Activated T-cell treated with anti-CD3 and anti-CD28 coated beads, Interleukin-2, amount 50 U/mL, for 4 hours (primary cell): ENCODE measurements at regions not wholly inside any gene's neighbourhood (a gene's known extent, or its start where the extent isn't known, plus 50 kb on each side); places are given as distances from the start of the nearest gene placed in this dataset.

ENCODE experiments used
- ATAC-seq, 2 donors: fragments of 200-7000 bp; cut with Tn5 transposase; one replicate each; pipeline ENCODE4 v1.10.0; 2021
- DNase-seq: peaks from one replicate; pipeline ENCODE4 v3.0.0-alpha.2; 2020
- H3K27me3 Mint-ChIP-seq: one replicate; pipeline ENCODE4 v1.8.0; 2021; ENCODE audit warnings: low read depth, mixed read lengths
- H3K36me3 Mint-ChIP-seq: one replicate; pipeline ENCODE4 v1.8.0; 2022; ENCODE audit warnings: mixed read lengths; ENCODE audit not compliant: insufficient read depth
- H3K4me1 Mint-ChIP-seq: one replicate; pipeline ENCODE4 v1.8.0; 2021; ENCODE audit warnings: low read depth, mixed read lengths
- H3K4me3 Mint-ChIP-seq: one replicate; pipeline ENCODE4 v1.8.0; 2021; ENCODE audit warnings: mild to moderate bottlenecking, moderate library complexity, mixed read lengths
- H3K9me3 Mint-ChIP-seq: one replicate; pipeline ENCODE4 v1.8.0; 2021; ENCODE audit warnings: mixed read lengths

DNA sequence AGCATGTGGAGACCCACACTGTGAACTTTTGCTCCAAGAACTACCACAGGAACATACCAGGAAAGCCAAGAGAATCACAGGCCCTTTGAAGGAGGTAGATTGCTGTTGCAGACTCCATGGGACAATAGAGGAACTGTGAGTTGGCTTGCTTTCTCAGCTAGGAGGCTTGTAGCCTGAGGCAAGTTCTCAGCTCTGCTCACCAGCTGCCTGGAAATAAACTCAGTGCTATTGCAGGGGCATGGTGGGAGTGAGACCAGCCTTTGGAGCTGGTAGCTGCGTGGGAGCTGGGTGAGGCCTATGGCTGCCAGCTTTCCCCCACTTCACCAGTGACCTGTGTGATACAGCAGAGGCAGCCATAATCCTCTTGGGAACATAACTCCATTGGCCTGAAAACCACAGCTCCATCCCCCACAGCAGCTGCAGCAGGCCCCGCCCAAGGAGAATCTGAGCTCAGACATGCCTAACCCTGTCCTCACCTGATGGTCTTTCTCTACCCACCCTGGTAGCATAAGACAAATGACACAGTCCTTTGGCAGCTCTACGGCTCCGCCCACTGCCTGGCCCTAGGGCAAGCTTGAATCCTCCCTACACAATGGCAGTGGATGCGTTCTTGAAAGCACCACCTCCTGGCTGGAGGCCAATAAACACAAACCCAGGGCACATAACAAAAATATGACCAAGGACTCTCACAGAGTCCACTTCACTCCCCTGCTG lies 389.5 kb downstream of the KIF4B start:
- no peak for ATAC-seq
- no peaks in the 10 kb centered on the region for H3K4me1 Mint-ChIP-seq
- no peak for DNase-seq
- no peaks in the 10 kb centered on the region for H3K36me3 Mint-ChIP-seq
- peaks cover 9% of the 10 kb centered on the region for H3K9me3 Mint-ChIP-seq
- no peaks in the 10 kb centered on the region for H3K27me3 Mint-ChIP-seq
- H3K4me3 Mint-ChIP-seq, result no peak overlapping the region

DNA sequence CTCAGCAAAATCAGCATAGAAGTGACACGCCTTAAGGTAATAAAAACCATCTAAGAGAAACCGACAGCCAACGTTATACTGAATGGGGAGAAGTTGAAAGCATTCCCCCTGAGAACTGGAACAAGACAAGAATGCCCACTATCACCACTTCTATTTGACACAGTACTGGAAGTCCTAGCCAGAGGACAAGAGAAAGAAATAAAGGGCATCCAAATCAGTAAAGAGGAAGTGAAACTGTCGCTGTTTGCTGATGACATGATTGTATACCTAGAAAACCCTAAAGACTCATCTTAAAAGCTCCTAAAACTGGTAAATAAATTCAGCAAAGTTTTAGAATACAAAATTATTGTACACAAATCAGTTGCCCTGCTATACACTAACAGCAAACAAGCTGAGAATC lies 393.3 kb downstream of the KIF4B start:
- DNase-seq (no peak), ATAC-seq (no peak)
- Mint-ChIP-seq H3K4me1 (no peaks in the 10 kb centered on the region), H3K36me3 (no peaks in the 10 kb centered on the region), H3K4me3 (no peak overlapping the region), H3K9me3 (peaks cover 12% of the 10 kb centered on the region), H3K27me3 (no peaks in the 10 kb centered on the region)

- no peaks in the 10 kb centered on the region for H3K27me3 Mint-ChIP-seq
- H3K4me3 Mint-ChIP-seq, result no peak overlapping the region
- ATAC-seq, result no peak
- no peak for DNase-seq
- peaks cover 12% of the 10 kb centered on the region for H3K9me3 Mint-ChIP-seq
- no peaks in the 10 kb centered on the region for H3K36me3 Mint-ChIP-seq
- H3K4me1 Mint-ChIP-seq, result no peaks in the 10 kb centered on the region
Observed at GRCh38 chr5:155408465-155408864, 394.9 kb downstream of the KIF4B start.

DNA sequence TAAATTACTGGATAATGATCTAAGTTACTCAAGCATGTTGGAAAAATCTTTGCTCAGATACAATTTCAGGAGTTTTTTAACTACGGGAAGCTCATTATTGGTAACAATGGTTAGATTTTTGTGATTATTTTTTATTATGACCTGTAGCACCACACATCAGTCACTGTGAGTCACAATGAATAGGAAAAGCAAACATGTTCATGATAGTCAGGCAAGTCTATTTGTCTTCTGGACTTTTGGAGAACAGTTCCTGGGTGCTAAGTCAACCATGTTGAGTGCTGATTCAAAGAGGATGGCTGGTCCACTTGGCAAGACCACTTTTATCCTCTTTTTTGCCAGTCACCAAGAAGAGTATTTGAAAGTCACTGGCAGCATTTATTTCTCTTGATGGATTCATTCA lies 403.2 kb downstream of the KIF4B start:
- no peaks in the 10 kb centered on the region for H3K9me3 Mint-ChIP-seq
- DNase-seq (no peak), ATAC-seq (no peak)
- H3K36me3 Mint-ChIP-seq, result no peaks in the 10 kb centered on the region
- no peaks in the 10 kb centered on the region for H3K4me1 Mint-ChIP-seq
- H3K27me3 Mint-ChIP-seq, result no peaks in the 10 kb centered on the region
- no peak overlapping the region for H3K4me3 Mint-ChIP-seq

GRCh38 chr5:155418960-155419579 lies 405.5 kb downstream of the KIF4B start:
- no peak for ATAC-seq
- Mint-ChIP-seq H3K9me3 (no peaks in the 10 kb centered on the region), H3K4me1 (no peaks in the 10 kb centered on the region), H3K4me3 (no peak overlapping the region), H3K27me3 (no peaks in the 10 kb centered on the region), H3K36me3 (no peaks in the 10 kb centered on the region)
- DNase-seq, result no peak

DNA sequence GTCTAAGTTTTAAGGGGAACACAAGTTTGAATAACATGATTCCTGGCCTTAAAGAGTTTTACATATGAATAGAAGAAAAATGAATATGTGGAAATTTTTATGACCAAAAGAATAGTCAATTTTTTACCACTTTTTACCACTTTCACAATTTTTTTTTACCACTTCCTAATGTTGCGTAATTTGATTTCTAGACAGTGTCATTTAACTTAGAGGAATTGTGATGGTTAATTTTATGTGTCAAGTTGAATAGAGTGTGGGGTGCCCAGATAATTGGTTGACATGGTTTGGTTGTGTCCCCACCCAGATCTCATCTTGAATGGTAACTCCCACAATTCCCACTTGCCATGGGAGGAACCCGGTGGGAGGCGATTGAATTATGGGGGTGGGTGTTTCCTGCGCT lies 416.6 kb downstream of the KIF4B start:
- peaks cover 5% of the 10 kb centered on the region for H3K9me3 Mint-ChIP-seq
- no peak for DNase-seq
- no peak overlapping the region for H3K4me3 Mint-ChIP-seq
- ATAC-seq, result no peak
- no peaks in the 10 kb centered on the region for H3K4me1 Mint-ChIP-seq
- H3K36me3 Mint-ChIP-seq, result no peaks in the 10 kb centered on the region
- H3K27me3 Mint-ChIP-seq, result no peaks in the 10 kb centered on the region

- ATAC-seq (no peak), DNase-seq (no peak)
- peaks cover 8% of the 10 kb centered on the region for H3K9me3 Mint-ChIP-seq
- H3K36me3 Mint-ChIP-seq, result no peaks in the 10 kb centered on the region
- no peaks in the 10 kb centered on the region for H3K27me3 Mint-ChIP-seq
- H3K4me3 Mint-ChIP-seq, result no peak overlapping the region
- H3K4me1 Mint-ChIP-seq, result no peaks in the 10 kb centered on the region
Observed at GRCh38 chr5:155434267-155434666, 420.7 kb downstream of the KIF4B start.

- Mint-ChIP-seq H3K4me3 (no peak overlapping the region), H3K36me3 (no peaks in the 10 kb centered on the region), H3K4me1 (no peaks in the 10 kb centered on the region), H3K9me3 (peaks cover 8% of the 10 kb centered on the region), H3K27me3 (no peaks in the 10 kb centered on the region)
- DNase-seq, result no peak
- ATAC-seq, result no peak
Observed at GRCh38 chr5:155434681-155435080, 421.1 kb downstream of the KIF4B start.

DNA sequence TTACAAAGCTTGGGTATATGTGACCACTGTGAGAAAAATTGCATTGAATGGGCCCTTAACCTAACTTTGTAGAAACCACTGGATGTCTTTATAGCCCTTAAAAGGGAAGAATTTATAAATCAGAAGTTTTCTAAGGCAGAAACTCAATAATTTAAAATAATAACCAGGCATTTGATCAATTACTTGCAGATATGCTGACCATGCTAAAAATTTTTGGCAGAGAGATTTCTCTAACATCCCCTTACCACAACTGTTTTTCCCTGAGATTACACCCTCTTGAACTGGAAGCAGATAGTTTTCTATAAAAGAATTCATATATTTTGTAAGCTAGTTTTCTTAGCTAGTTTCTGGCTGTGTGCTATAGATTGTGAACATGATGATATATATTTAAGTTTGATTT lies 428.3 kb downstream of the KIF4B start:
- no peak for ATAC-seq
- Mint-ChIP-seq H3K4me3 (no peak overlapping the region), H3K9me3 (peaks cover 8% of the 10 kb centered on the region), H3K4me1 (no peaks in the 10 kb centered on the region), H3K27me3 (peaks cover 1% of the 10 kb centered on the region), H3K36me3 (no peaks in the 10 kb centered on the region)
- no peak for DNase-seq

GRCh38 chr5:155451106-155451505 lies 437.6 kb downstream of the KIF4B start:
- H3K27me3 Mint-ChIP-seq, result no peaks in the 10 kb centered on the region

DNA sequence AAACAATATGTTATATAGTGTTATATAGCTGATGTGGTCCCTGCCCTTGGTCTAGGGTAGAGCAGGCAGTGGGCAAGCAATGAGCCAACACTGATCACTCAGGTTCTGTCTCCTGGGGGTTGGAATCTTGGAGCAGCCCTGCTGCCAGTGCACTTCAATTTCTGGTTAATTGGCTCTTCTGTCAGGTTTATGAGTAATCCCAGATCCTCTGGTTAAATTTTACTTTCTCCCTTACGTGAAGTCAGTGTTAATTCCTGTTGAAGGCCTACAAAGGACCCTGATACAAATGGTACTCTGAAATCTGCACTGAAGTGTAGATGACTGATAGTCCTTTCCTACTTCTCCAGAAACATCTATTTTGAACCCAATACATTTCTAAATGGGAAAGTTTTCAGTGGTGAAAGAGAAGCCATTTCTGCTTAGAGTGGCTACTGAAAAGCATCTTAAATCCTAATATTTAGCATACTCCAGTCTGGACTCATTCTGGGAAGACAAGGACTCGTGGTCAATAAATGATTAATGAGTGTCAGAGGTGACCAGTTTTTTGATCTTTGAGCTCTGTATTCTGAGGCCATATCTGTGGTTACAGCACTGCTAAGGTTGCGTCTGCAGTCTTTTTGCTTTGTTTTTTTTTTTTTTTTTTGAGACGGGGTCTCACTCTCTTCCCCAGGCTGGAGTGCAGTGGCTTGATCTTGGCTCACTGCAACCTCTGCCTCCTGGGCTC lies 442.4 kb downstream of the KIF4B start:
- DNase-seq (no peak), ATAC-seq (no peak)
- Mint-ChIP-seq H3K27me3 (no peaks in the 10 kb centered on the region), H3K4me3 (no peak overlapping the region), H3K36me3 (no peaks in the 10 kb centered on the region), H3K9me3 (peaks cover 4% of the 10 kb centered on the region), H3K4me1 (no peaks in the 10 kb centered on the region)

More at GRCh38 chr5:155451106-155451505, 437.6 kb downstream of the KIF4B start:
- Mint-ChIP-seq H3K4me1 (no peaks in the 10 kb centered on the region), H3K36me3 (no peaks in the 10 kb centered on the region), H3K4me3 (no peak overlapping the region), H3K9me3 (peaks cover 4% of the 10 kb centered on the region)
- no peak for ATAC-seq
- no peak for DNase-seq

GRCh38 chr5:155459889-155460500 lies 446.4 kb downstream of the KIF4B start:
- ATAC-seq (no peak), DNase-seq (no peak)
- peaks cover 4% of the 10 kb centered on the region for H3K9me3 Mint-ChIP-seq
- no peaks in the 10 kb centered on the region for H3K4me1 Mint-ChIP-seq
- H3K36me3 Mint-ChIP-seq, result no peaks in the 10 kb centered on the region
- H3K4me3 Mint-ChIP-seq, result no peak overlapping the region
- H3K27me3 Mint-ChIP-seq, result no peaks in the 10 kb centered on the region

DNA sequence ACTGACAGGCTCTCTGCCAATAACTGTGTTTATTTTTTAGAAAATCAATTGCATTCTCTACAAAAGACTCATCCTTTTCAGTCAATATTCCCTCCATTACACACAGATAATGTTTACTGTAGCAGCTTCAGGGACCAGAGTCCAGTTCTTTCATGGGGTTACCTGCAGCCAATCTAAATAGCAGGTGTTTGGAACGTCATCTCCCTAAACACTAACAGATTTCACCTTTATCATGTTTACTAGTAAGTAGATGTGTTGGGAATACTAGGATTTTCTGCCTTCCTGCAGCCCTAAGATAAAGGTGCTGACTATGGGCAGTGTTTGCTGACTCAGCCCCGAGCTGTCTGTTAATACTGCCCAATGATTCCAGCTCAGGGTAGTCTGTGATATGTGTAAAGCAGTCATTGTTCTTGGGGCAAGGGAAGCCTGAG lies 447.0 kb downstream of the KIF4B start:
- H3K4me3 Mint-ChIP-seq, result no peak overlapping the region
- ATAC-seq (no peak), DNase-seq (no peak)
- peaks cover 4% of the 10 kb centered on the region for H3K9me3 Mint-ChIP-seq
- H3K4me1 Mint-ChIP-seq, result no peaks in the 10 kb centered on the region
- no peaks in the 10 kb centered on the region for H3K27me3 Mint-ChIP-seq
- no peaks in the 10 kb centered on the region for H3K36me3 Mint-ChIP-seq

DNA sequence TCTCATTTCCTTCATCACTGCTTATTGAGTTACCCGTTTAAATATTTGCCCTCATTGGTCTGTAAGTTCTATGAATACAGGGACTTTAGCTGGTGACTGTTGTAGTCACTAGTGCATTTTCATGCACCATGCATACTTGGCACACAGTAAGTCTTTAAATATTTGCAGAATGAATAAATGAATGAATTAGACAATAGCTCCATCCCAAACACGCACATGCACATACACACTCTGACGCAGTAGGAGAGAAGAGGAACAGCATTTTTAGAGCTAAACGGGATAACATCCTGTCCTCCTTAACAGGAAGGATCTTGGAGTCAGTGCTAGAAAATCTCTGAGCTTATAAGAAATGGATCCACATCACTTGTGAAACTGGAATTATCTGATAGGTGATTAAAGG lies 447.7 kb downstream of the KIF4B start:
- peaks cover 4% of the 10 kb centered on the region for H3K9me3 Mint-ChIP-seq
- no peaks in the 10 kb centered on the region for H3K36me3 Mint-ChIP-seq
- no peak for ATAC-seq

More for the DNA sequence above, 447.7 kb downstream of the KIF4B start:
- no peaks in the 10 kb centered on the region for H3K27me3 Mint-ChIP-seq
- DNase-seq, result no peak
- no peaks in the 10 kb centered on the region for H3K4me1 Mint-ChIP-seq
- no peak overlapping the region for H3K4me3 Mint-ChIP-seq
